Tongue (tissue), 1 donor: ENCODE measurements at regions not wholly inside any gene's neighbourhood (a gene's known extent, or its start where the extent isn't known, plus 50 kb on each side); places are given as distances from the start of the nearest gene placed in this dataset.
"Not testable (repeated sequence)": the region's sequence is repeated elsewhere in the genome, so short reads cannot be mapped to it uniquely, and the experiment has no call there.

Source experiments
- DNase-seq: peaks from one replicate; pipeline ENCODE4 v3.0.0-alpha.2; 2015

DNA sequence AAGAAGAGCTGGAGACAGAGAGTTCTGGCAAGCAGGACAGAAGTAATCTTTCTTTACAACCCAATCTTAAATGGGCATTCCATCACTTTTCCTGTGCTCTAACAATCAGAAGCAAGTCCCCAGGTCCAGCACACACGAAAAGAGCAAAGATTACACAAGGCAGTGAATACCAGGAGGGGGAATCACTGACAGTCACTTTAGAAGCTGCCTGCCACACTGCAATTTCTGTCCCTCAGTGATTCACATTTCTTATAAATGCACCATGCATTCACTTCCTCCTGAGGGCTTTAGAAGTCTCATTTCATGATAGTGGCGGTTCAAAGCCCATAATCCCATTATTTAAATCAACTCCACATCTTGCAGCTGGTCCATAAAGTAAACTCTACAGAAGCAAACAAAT, 362.5 kb downstream of the POM121L12 start:
- DNase-seq: no peak

DNA sequence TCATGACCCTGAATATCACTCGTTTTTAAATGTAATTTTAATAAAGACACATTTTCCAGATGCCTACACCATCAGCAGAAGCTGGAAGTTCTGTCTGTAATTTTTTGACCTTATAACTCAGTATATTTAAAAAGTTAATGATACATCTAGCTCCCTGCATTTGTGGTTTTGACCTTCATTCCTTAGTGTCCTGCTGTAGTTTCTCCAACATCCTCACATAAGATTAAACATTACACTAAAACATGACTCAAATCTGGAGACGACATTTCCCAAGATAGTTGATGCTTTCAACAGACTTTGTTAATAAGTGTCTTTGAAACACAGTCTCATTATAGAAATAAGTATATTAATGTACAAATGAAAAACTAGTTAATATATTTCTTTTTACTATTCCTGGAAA, 363.1 kb downstream of the POM121L12 start:
- DNase-seq: no peak

DNA sequence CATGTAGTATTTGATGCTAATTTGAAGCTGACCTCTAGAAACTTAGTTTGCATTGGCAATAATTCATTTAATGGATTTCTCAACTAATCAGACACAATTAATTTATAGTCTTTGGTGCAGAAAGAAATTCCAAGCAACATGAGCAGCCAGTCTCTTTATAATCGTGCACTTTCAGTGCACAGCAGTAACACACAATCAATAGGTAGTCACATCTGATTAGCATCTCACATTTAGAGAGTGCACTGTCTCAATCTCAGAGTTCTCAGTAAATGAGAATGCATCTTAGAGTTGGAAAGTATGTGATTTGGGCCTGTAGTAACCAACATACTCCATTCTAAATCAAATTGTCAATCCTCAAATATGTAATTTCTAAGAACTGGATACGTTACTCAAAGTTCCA, 377.6 kb downstream of the POM121L12 start:
- no peak for DNase-seq

DNA sequence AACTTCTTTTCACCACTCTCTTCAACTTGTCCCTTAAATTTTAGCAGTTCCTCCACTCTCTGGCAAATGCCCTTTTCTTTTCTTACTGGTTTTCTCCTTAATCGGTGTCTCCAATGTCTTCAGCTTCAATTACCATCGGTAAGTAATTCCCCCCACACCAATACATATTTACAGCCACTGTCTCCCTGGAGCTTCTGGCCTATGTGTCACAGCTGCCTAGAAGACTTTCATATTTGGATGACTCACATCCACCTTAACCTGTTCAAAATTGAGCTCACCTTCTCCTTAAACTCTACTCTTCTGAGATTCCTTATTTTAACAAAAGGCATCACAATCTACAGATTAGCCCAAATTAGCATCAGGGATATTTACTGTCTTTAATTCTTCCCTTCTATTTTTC, 380.4 kb downstream of the POM121L12 start:
- DNase-seq: no peak

DNA sequence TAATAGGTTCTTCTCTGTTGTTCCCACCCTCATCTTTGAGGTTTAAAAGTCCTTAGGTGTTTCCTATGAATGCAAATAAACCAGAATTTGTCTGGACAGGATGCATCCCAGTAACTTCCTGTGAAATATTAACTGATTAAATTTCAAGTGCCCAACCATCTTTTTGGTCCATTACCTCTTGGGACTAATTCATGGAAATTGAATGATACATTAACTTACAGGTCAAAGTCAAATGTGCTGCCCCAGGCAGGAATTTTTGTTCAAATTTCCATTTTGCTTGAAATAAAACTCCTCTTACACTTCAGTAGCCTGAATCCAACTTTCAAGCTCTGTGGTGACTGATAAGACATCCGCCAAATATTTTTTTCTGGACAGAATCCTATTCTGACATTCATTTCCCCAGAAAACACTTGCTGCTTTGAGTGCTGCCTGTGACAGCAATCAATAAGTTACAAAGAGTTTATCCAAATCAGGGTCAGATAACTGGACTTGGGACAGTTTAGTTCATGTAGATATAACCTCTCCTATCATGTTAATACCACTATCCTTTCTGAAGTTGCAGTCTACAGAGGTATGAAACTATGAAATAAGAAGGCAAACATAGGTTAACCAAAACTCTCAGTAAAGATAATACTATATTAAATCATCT, 383.5 kb downstream of the POM121L12 start:
- no peak for DNase-seq

DNA sequence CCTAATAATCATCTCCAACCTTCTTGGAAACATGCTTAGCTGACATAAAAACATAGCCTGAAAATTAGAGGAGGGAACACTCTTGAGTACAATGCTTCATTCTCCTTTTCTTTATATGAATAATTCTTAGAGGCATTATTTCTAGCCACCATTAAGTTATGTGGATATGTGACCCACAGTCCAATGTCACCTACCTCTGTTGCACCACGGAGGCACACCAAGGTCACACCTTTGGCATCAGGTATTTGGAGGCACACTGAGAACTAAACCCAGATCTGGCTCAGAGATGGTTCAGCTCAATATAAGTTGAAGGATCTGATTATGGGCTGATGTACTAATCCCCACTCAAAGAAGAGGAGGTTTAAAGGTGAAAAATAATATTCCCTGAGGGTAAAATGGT, 385.1 kb downstream of the POM121L12 start:
- no peak for DNase-seq

DNA sequence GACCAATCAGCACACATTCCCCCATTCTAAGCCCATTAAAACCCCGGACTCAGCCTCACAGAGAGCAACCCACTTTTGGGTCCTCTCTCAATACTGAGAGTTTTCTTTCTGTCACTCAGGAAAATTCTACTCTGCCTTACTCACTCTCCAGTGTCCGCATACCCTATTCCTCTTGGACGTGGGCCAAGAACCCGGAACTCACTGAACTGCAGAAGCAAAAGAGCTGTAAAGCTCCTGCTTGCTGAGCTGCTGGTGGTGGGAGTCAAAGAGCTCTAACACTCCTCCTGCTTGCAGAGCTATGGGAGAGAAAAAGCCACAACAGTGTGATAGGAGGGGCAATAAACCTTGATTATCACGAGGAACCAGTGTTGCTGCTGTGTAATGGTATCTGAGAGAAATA, 386.9 kb downstream of the POM121L12 start:
- DNase-seq: peak; percentile 4

DNA sequence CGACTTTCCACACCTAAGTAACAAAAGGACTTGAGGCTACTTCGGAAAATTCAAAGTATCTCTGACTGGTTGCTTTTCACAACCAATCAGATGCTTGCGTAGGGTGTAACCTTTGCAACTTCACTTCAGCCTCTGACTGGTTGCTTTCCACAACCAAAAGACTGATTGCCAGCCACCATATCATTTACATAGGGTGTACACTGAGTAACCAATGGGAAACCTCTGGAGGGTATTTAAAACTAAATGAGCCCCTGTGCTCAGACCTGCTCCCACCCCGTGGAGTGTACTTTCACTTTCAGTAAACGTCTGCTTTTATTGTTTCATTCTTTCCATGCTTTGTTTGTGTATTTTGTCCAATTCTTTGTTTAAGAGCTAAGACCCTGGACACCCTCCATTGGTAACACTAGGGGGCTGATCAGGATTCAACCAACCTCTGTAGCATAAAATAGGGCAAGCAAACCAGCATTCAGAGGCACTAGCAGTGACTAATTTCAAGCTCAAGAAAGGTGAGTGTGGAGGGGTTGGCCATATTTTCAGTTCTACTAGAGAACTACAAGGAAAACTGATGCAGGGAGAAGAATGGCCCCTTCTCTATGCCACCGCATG, 390.8 kb downstream of the POM121L12 start:
- DNase-seq: no peak

DNA sequence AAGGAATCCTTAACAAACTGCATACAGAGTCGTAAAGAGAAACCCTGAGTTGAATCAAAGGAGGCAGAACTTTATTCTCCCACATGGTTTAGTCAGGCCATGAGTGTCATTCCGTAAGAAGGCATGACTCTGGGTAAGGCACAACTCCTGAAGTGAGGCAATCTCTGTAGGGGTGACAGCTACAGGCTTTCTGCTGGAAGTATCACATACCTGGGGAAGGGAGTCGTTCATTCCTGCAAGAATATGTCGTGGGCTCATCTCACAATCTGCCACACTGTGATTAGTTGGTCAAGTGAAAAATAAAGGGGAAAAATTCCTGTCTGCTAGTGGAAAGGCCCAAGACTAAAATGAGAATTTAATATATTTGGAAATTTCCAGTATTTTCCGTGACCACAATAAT, 392.6 kb downstream of the POM121L12 start:
- no peak for DNase-seq

DNA sequence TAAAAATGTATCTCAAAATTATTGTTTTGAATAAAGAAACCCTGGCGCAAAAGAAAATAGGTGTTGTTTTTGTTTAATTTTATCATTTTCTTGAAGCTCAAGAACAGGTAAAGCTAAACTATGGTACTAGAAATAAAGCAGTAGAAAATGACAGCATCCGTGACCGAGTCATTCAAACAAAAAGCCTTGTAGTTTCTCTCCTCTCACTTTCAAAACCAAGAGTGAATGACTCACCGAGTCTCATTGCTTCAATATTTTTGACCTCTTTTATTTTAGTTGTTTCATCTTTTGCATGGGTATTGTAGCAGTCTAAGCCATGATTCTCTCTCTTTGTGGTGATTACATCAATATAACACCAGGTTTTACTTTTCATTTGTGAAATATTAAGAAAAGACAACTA, 396.5 kb downstream of the POM121L12 start:
- DNase-seq: no peak

DNA sequence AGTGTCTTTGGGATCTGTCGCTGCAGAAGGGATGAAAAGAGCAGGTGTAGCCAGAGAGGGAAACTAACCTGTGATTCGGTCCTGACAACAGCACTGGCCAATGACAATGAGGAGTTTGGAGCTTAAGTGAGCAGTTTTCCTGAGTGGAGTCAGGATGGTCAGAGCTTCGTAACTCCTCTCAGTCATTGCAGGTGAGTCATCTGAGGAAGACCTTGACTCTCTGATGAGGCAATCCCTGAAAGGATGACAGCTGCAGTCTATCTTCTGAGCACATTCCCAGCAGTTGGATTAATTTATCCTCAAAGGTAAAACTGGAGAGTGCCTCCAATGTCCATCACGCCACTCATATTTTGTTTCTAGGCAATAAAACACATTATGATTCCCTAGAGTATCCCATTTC, 401.9 kb downstream of the POM121L12 start:
- DNase-seq: peak; percentile 15

DNA sequence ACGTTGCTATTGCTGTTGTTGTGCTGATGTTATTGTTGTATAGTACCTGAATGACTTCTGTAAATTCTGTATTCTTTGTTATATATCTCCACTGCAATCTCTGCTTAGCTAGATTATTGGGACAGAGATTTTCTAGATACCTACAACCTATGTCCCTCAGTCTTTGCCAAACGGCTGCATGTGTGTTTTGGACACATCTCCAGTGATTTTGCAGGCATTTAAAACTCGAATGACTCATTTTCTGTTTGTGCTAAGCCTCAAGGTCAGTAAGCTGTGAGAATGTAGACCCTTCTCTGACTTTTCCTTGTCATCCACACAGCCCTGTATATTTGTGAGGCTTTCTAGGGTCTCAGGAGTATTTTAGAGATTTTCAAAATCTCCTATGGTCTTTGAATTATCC, 410.7 kb downstream of the POM121L12 start:
- DNase-seq: no peak

DNA sequence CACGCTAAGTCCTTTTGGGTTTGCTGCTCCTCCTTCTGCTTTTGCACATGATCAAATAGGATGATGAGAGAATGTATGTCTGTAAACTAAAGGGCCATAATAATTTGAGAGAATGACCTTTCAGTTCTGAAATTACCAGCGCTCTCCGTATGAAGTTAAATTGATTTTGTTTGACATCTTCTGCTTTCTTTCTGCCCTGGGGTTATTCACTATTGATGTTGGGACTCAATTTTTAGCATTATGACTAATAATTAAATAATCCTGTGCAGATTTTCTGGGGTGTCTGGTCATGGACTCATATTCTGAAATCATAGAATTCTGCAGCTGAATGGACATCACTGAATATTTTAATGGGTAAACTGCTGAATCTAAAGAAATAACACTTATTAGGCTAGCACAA, 423.2 kb downstream of the POM121L12 start:
- DNase-seq: no peak

DNA sequence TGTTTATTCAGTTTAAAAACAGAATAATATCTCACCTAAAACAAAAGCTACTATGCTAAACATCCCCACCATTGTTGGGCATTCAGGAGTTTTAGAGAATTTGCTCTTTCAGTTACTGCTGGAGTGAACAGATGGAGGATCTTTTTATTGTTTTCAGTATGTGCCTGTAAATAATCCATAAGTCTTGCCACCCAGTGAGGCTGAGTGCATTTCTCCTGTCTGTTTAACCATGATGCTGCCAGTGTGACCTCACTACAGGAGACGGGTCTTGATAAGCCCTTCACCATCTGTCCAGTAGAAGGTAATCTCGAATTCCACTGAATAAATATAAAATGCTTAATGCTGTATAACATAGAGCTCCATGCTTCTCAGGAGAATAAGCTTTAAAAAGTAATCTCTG, 430.9 kb downstream of the POM121L12 start:
- no peak for DNase-seq

DNA sequence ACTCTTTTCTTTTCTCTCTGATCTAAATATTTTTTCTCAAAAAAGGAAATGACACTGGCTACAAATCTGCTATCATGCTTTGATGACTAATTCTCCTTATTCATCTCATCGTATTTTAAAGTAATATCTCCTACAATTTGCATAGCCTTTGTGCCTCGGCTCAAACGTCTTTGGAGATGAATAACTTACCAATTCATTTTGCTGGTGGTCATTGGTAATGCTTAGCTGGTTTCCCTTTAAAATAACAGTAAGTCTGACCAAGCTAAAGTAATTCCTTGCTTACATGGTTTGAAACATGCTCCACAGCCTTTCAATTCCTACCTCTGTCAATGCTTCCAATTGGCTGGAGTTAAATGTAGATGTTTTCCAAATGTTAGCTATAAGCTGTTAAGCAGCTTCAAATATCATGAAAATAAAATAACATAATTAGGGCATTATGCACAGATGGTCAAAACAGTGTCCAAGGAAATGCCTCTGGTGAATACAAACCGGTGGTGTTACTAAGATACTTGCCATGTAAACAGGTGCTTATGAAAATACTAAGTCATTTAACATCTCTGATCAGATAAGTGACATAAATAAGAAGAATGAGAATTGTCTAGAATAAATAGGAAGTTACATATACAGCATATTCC, 435.0 kb downstream of the POM121L12 start:
- DNase-seq: peak; percentile 5

DNA sequence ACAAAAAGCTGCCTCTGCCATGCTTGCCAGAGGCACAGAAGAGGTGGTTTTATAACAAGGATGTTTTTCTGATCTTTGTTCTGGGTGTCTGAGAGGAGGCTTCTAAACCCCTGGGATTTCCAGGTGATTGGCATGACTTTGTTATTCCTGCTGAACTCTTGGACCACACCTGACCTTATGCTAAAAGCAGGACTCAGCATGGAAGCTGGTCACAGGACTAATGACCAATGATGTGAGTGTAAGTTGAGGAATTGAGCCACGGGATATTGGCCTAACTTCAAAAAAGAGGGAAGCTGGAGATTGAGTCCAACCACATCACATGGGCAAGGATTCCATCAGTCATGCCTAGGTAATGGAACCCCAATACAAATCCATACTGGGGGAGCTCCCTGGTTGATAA, 437.9 kb downstream of the POM121L12 start:
- DNase-seq: no peak

DNA sequence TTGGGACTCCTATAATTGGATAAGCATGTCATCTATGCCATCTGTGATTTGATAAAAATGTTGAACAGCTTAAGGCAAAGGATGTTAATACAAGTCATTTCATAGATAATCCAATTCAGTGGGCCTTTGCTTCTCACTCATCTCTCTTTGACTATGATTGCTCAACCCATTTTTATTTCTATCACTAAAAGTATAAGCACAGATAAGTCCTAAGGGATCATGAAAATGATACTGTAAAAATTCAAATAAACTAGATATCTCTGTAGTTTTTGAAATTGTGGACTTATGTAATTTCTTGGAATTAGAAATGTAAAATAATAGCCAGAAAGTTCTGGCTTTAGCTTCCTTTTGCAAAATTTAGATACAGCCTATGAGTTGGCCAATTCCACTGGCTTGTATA, 440.3 kb downstream of the POM121L12 start:
- DNase-seq: no peak

DNA sequence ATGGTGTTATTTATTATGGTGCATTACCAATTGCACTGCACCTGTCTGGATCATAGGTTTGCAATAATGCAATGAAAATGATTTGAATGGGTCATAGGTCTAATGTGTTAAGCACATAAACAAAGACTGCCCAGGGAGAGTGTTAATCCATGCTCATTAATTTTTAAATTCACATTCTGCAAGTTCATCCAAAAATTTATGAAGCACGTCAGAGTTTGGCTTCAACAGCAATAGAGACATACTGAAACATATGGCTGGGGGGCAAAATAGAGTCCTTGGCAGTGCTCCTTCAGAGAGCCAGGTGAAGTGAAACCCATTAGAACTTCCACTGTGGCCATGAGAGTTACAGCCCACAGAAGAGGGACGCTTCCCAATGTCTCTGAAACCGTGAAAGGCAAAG, 441.1 kb downstream of the POM121L12 start:
- DNase-seq: no peak

DNA sequence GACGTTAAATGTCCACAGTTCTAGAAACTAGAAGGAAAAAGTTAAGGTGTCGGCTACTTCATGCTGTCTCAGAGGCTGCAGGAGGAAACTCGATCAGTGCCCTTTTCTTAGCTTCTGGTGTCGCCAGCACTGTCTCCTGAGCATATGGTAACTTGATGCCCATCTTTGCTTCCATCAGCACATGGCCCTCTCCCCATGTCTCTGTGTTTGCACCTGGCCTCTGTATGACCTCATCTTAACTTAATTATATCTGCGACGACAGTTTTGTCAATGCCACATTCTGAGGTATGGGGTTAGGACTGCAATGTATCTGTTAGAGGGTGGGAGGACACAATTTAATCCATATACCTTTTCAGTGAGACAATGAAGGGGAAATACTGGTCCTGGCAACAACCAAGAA, 449.9 kb downstream of the POM121L12 start:
- peak; percentile 68 for DNase-seq

DNA sequence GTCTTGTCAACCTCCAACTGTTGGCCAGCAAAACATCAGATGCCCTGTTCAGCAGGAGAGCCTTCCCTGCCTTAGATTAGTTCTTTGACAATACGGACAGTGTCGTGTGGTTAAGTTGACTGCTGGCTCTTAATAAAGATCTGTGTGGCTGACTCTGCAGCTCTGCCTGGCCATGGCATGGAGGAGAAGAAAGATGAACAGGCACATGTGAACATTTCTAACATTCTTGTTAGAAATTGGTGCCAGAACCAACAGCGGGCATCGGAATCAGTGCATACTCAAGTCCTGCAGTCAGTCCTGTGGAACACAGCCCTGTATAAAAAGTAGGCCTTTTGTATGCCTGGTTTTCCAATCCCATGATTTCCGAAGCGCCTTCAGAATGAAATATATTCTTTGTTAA, 455.6 kb downstream of the POM121L12 start:
- DNase-seq: peak; percentile 87

DNA sequence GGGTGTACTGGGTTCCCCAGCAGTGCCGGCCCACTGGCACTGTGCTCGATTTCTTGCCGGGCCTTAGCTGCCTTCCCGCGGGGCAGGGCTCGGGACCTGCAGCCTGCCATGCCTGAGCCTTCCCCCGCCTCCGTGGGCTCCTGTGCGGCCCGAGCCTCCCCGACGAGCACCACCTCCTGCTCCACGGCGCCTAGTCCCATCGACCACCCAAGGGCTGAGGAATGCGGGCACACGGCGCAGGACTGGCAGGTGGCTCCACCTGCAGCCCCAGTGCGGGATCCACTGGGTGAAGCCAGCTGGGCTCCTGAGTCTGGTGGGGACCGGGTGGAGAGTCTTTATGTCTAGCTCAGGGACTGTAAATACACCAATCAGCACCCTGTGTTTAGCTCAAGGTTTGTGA, 459.7 kb downstream of the POM121L12 start:
- not testable (repeated sequence) for DNase-seq

DNA sequence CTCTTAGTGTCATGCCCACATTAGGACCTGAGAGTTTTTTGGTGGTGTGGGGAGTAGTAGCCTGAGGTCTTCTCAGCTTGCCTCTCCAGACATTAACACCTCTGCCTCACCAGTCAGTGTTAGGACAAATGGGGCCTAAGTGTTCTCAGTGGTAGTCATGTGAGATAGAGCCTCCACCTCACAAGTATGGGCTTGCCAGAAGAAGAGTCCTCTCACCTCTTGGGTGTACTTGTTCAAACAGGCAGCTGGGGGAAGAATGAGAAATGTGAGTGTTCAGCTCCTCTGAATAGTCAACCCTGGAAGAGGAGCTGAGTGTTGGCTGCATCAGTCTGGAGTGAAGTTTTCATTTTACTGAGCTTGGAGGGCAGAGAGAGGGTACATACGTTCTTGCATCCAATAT, 464.6 kb downstream of the POM121L12 start:
- DNase-seq: no peak

DNA sequence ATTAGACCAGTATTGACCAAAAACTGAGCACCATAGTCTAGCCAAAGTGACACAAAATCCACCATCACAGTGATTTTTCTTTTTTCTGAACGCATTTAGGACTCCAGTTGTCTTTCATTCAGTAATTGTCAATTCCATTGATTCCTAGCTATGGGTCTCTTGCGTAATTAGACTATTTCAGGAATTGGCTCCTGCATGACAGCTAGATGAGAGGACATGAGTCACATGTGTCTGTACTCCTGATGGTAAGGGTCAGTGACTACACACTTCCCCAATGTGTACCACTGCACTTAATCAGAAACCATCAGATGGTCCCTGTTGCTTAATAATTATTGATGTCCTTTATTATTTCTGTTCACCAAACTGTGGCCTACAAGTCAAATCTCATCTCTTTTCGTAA, 469.5 kb downstream of the POM121L12 start:
- DNase-seq: no peak

DNA sequence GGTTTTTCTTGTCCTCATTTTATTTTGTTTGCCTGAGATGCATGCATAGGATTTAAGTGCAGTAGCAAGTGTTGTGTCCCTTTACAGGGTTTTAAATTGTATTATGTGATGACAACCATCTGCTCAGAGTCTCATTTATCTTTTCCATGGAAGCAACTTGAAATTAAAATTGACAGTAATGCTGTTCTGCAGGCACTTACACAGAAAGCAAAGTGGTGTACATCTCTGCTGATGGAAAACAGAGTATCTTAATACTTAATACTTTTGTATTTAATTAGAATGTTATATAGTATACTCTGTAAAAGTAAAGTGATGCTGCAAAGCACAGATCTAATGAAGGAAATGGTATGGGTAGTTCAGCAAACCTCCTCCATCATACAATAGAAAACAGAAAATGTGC, 482.9 kb downstream of the POM121L12 start:
- peak; percentile 12 for DNase-seq
